Activated naive CD4-positive, alpha-beta T cell treated with anti-CD3 and anti-CD28 coated beads, Interleukin-2, amount 10 ng/mL, durations not matched to agents 7 days and 5 days (primary cell): ENCODE measurements at regions not wholly inside any gene's neighbourhood (a gene's known extent, or its start where the extent isn't known, plus 50 kb on each side); places are given as distances from the start of the nearest gene placed in this dataset.

Experiments
- CTCF ChIA-PET: fragments of 350-600 bp; sonication (Branson Sonifier 250); formaldehyde crosslinking; loops from one replicate; lab custom pipeline; 2021; ENCODE audit warnings: antibody characterized with exemption; lab: Charles Lee
- DNase-seq: peaks from one replicate; pipeline ENCODE4 v3.0.0-alpha.2; 2020
- H3K27ac Mint-ChIP-seq: one replicate; pipeline ENCODE4 v1.8.0; 2021; ENCODE audit warnings: mild to moderate bottlenecking, moderate library complexity, mixed read lengths
- H3K27me3 Mint-ChIP-seq: one replicate; pipeline ENCODE4 v1.8.0; 2021; ENCODE audit warnings: mild to moderate bottlenecking, mixed read lengths
- H3K36me3 Mint-ChIP-seq: one replicate; pipeline ENCODE4 v1.8.0; 2021; ENCODE audit warnings: mixed read lengths
- H3K4me1 Mint-ChIP-seq: one replicate; pipeline ENCODE4 v1.8.0; 2021; ENCODE audit warnings: mixed read lengths
- H3K4me3 Mint-ChIP-seq: one replicate; pipeline ENCODE4 v1.8.0; 2021; ENCODE audit warnings: mild to moderate bottlenecking, moderate library complexity, mixed read lengths
- H3K9me3 Mint-ChIP-seq: one replicate; pipeline ENCODE4 v1.8.0; 2021; ENCODE audit warnings: mixed read lengths

DNA sequence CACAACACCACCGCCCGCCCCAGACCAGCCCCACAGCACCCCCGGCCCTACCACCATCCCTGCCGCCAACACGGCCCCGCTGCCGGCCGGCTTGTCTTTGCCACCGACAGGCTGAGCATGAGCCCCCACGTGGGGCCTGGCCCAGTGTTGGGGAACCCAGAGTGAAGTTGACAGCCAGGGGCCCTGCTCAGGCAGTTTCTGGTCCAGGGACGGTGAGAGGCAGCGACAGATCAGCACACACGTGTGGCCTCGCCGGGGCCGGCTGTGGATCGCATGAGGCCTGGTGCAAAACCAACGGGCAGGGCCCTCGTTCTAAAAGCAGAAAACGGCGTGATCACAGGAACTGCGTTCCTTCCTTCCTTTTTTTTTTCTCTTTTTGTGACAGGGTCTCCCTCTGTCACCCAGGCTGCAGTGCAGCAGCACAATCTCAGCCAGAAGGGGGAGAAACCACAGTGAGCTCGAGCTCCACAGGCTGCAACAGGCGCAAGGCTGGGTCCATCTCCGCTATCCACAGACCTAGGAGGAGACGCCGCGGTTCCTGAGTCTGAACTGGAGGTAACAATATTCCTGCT is 50.5 kb upstream of the FBRSL1 start:
- Mint-ChIP-seq H3K4me3 (no peak overlapping the region), H3K9me3 (no peaks in the 10 kb centered on the region)
- DNase-seq = no peak

DNA sequence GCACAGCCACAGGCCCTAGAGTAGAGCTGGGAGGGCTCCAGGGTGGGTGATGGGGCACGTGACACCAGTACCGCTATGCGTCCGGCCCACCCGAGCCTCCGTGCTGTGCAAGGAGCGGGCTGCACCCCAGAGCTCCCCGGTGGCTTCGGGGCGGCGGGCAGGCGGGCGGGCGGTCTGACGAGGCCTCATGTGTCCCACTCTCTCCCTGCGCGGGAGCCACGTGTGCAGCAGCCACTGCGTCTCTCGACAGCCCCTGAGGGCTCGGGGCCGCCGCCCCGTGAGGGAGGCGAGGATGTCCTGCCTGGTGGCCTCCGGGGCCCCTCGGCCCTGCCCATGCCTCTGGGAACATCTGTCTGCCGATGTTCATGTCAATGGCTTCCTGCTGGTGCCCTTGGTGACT is 51.2 kb upstream of the FBRSL1 start:
- Mint-ChIP-seq H3K27me3 (peaks cover 32% of the 10 kb centered on the region), H3K4me3 (no peak overlapping the region), H3K36me3 (no peaks in the 10 kb centered on the region), H3K4me1 (peaks cover 54% of the 10 kb centered on the region), H3K9me3 (no peaks in the 10 kb centered on the region), H3K27ac (no peak overlapping the region)
- DNase-seq = no peak
- CTCF ChIA-PET = interaction anchor here (1.1 to 1.2 kb wide), 2 partner anchors 10 to 23 kb away, joined by 3 read pairs; no protein-coding TSS in a partner anchor

More for the DNA sequence above, 50.5 kb upstream of the FBRSL1 start:
- CTCF ChIA-PET = interaction anchor here (0.5 to 1.2 kb wide), 3 partner anchors 9 to 26 kb away, joined by 3 read pairs; no protein-coding TSS in a partner anchor
- Mint-ChIP-seq H3K27me3 (peaks cover 29% of the 10 kb centered on the region), H3K27ac (no peak overlapping the region), H3K36me3 (no peaks in the 10 kb centered on the region), H3K4me1 (peaks cover 56% of the 10 kb centered on the region)

DNA sequence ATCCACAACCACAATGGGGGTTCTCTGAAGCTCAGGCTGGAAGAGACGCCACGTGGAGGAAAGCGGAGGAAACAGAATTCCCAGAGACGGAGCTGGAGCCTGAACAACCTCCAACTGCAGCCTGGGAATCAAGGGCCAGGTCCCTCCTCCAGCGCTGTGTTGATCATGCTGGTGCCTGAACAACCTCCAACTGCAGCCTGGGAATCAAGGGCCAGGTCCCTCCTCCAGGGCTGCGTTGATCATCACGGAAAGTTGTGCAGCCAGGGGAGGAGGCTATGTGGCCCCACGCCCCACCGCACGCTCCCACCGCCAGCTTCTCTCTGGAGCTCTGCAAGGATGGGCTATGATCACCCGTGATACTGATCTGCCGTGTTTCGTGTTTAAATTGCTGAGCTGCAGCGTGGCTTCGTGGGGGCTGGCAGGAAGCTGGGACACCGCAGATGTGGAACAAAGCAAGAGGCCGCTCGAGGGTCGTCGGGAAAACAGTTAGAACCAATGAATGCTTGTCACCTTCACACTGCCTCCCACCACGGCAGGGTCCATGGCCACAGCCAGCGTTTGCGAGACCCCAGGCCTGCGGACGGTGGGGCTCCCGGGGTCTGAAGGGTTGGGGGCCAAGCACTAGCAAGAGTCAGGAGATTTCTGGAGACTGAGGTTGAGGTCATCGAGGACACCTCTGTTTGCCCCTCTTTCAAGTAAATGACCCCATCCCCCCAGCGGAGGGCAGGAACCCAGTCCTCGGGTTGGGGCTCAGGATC is 51.8 kb upstream of the FBRSL1 start:
- Mint-ChIP-seq H3K36me3 (no peaks in the 10 kb centered on the region), H3K9me3 (no peaks in the 10 kb centered on the region), H3K4me3 (no peak overlapping the region), H3K4me1 (peaks cover 52% of the 10 kb centered on the region), H3K27me3 (peaks cover 32% of the 10 kb centered on the region), H3K27ac (no peak overlapping the region)
- CTCF ChIA-PET = interaction anchor here (1.0 kb wide), 1 partner anchor 85 kb away, joined by 3 read pairs; no protein-coding TSS in a partner anchor
- no peak for DNase-seq

DNA sequence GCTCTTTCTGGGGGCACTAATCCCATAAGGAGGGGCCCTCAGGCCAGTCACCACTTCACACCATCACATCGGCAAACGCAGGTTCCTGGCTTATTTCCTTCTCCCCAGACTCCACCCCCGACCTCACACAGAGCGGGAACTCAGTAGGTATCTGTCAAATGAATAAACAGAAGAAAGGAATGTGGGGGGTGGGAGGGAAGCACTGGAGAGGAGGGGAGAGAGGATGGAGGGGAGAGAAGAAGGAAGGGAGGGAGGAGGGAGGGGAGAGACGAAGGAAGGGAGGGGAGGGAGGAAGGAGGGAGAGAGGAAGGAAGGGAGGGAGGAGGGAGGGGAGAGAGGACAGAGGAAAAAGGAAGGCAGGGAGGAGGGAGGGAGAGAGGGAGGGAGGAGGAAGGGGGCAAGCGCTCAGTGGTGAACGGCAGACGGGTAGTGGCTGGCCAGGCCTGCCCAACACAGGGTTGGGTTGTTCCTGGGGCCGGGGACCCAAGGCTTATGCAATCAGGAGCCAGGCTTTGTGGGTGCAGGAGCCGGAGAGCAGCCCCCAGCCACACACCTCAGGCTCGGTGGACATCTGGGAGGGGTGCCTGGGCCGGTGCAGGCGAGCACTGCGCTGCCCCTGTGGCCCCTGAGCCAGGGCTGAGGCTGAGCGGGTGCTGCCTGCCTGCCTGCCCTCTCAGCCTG is 52.6 kb upstream of the FBRSL1 start:
- CTCF ChIA-PET = interaction anchor here (1.0 kb wide), 1 partner anchor 86 kb away, joined by 3 read pairs; no protein-coding TSS in a partner anchor
- no peaks in the 10 kb centered on the region for H3K36me3 Mint-ChIP-seq
- no peak overlapping the region for H3K4me3 Mint-ChIP-seq
- H3K9me3 Mint-ChIP-seq = no peaks in the 10 kb centered on the region
- peaks cover 32% of the 10 kb centered on the region for H3K27me3 Mint-ChIP-seq
- peak overlapping the region; percentile 42 for H3K27ac Mint-ChIP-seq
- H3K4me1 Mint-ChIP-seq = peaks cover 53% of the 10 kb centered on the region
- no peak for DNase-seq

DNA sequence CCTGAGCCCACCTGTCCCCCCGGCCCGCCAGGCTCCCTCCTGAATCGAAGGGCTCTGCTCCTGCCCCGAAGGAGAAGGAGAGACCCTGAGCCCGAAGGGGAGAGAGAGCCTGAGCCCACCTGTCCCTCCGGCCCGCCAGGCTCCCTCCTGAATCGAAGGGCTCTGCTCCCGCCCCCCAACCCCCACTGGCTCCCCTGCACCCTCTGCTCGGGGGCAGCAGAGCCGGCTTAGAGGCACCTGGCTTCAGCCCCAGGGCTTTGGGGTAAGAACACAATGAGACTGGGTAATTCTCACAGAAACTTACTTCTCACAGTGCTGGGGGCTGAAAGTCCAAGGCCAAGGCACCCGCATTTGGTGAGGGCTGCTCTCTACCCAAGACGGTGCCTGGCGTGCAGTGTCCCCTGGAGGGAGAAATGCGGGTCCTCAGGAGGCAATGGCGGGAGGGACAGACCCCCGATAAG is 53.1 kb upstream of the FBRSL1 start:
- H3K9me3 Mint-ChIP-seq = no peaks in the 10 kb centered on the region
- peaks cover 53% of the 10 kb centered on the region for H3K4me1 Mint-ChIP-seq
- no peak for DNase-seq
- CTCF ChIA-PET = no interaction called here
- peaks cover 32% of the 10 kb centered on the region for H3K27me3 Mint-ChIP-seq
- H3K36me3 Mint-ChIP-seq = no peaks in the 10 kb centered on the region
- peak overlapping the region; percentile 42 for H3K27ac Mint-ChIP-seq
- no peak overlapping the region for H3K4me3 Mint-ChIP-seq

DNA sequence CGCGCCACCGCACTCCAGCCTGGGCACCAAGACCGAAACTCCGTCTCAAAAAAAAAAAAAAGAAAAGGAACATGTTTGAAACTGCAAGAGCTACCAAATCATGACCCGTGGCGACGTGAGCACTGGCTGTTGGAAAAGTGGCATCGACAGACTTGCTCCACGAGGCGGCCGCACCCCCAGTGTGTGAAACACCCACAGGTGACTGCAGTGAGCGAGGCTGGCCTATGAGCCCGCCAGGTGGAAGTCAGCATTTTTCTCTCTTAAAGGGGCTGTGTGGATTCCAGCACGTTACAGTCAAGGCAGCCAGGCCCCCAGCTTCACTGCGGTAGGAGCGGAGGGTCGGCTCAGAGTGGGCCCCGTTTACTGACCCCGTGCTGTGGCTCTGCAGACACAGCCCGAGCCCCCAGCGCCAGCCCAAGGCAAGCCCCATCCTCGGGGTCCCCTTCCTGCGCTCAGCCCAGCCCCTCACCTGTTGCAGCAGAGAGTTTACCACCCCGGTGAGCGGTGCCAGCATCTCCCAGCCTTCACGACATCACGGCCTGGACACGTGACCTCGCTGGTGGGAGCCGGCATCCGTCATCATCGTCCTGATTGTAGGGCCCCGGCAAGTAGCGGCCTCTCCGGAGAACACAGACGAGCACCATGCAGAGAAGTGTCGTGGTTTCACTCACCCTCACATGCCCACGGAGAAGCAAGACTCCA is 54.3 kb upstream of the FBRSL1 start:
- Mint-ChIP-seq H3K4me1 (peaks cover 56% of the 10 kb centered on the region), H3K4me3 (no peak overlapping the region), H3K36me3 (no peaks in the 10 kb centered on the region), H3K9me3 (no peaks in the 10 kb centered on the region), H3K27ac (no peak overlapping the region), H3K27me3 (peaks cover 36% of the 10 kb centered on the region)
- no peak for DNase-seq
- CTCF ChIA-PET = interaction anchor here (0.9 kb wide), 1 partner anchor 88 kb away, joined by 3 read pairs; no protein-coding TSS in a partner anchor

DNA sequence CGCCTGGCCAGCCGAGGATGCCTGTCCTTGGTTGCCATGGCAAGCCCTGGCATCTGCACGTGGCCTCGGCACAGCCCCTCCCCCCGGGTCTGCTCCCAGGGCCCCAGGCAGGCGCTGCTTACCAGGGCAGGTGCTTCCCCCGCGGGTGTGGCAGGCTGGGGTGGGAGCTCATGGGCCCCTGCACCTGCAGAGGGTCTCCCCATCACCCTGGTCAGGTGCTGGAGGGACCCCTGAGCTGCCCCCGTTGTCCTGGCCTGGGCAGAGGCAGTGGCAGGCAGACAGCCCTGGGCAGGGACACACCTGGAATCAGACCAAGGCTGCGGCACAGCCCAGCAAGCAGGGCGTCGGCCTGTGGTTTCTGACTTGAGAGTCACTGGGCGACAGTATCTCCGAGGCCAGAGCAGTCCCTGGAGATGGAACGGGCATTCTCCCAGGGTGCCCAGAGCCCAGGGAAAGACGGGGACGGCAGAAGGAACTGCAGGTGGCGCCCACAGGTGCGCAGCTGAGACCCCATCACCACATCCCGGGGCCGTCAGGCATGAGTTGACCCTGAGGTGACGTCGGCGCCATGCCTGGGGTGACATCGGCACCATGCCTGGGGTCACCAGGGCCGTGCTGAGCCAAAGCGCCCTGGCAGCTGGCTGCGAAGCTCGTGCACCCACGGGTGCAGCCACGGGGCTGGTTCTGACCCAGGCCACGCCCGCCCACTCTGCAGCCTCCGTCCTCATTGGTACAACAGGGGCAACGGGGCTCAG is 56.1 kb upstream of the FBRSL1 start:
- CTCF ChIA-PET = interaction anchor here (1.2 kb wide), 1 partner anchor 127 kb away, joined by 3 read pairs; no protein-coding TSS in a partner anchor
- Mint-ChIP-seq H3K27me3 (peaks cover 52% of the 10 kb centered on the region), H3K27ac (no peak overlapping the region), H3K4me1 (peaks cover 64% of the 10 kb centered on the region), H3K4me3 (no peak overlapping the region), H3K9me3 (no peaks in the 10 kb centered on the region), H3K36me3 (no peaks in the 10 kb centered on the region)
- DNase-seq = no peak

DNA sequence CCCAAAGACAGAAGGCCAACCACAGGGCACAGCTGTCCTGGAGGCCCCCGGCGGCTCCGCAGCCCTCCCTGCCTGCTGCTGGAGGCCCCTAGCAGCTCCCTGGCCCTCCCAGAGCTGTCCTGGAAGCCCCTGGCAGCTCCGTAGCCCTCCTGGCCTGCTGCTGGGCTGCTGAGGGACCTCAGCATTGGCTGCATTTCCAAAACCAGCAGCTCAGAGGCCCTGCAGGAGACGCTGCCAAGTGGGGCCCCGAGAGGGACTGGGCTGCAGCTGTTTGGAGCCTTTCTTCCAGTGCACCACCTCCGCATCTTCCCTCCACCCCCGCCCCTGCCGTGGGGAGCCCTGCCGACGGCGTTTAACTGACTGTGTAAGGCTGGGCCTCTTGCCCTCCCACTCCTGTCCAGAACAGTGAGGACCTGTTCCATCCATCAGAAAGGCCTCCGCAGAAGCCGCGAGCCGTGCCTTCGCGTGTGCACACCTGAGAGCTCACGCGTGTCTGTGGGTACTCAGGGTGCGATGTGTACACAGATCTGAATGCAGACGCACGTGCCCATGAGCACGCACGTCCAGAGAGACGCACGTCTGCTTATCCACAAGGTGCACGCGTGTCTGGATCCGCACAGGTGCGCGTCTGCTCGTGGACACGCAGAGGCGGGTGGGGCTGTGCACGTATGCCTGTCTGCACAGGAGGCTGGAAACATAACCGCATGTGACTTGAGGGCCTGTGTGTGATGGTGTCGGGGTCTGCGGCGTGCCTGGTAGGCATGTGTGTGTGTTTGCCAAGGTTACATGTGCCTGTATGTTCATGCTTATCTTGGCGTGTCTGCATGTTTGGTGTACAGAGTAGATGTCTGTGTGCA is 57.0 kb upstream of the FBRSL1 start:
- Mint-ChIP-seq H3K4me3 (no peak overlapping the region), H3K27me3 (peaks cover 58% of the 10 kb centered on the region), H3K36me3 (no peaks in the 10 kb centered on the region), H3K4me1 (peaks cover 65% of the 10 kb centered on the region), H3K27ac (no peak overlapping the region), H3K9me3 (no peaks in the 10 kb centered on the region)
- no peak for DNase-seq
- CTCF ChIA-PET = interaction anchor here (1.2 kb wide), 1 partner anchor 128 kb away, joined by 3 read pairs; no protein-coding TSS in a partner anchor

DNA sequence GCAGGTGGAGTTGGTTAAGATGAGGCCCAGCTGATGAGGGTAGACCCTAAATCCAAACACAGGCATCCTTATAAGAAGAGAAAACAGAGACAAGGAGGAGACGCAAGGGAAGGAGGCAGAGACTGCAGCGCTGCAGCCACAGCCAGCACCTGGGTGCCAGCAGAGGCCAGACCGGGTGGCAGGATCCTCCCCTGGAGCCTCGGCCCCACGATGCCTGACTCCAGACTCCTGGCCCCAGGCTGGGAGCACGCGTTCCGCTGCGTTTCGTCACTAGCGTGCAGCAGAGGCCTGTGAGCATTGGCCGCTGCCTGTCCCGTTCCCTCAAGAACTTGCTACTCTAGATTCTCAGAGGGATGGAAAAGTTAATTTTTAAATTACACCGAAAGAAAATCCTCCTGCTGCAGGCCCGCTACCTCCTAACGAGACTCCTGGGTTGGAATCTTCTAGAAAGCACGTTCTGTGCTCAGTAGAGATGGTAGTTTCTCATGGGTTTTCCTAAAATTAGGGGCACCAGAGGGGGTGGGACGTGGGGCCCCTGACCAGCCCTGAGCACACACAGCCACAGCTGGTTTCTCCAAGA is 57.7 kb upstream of the FBRSL1 start:
- no peak overlapping the region for H3K4me3 Mint-ChIP-seq
- H3K9me3 Mint-ChIP-seq = no peaks in the 10 kb centered on the region
- CTCF ChIA-PET = no interaction called here
- H3K27me3 Mint-ChIP-seq = peaks cover 60% of the 10 kb centered on the region
- H3K4me1 Mint-ChIP-seq = peaks cover 60% of the 10 kb centered on the region
- no peaks in the 10 kb centered on the region for H3K36me3 Mint-ChIP-seq
- DNase-seq = no peak
- H3K27ac Mint-ChIP-seq = no peak overlapping the region

DNA sequence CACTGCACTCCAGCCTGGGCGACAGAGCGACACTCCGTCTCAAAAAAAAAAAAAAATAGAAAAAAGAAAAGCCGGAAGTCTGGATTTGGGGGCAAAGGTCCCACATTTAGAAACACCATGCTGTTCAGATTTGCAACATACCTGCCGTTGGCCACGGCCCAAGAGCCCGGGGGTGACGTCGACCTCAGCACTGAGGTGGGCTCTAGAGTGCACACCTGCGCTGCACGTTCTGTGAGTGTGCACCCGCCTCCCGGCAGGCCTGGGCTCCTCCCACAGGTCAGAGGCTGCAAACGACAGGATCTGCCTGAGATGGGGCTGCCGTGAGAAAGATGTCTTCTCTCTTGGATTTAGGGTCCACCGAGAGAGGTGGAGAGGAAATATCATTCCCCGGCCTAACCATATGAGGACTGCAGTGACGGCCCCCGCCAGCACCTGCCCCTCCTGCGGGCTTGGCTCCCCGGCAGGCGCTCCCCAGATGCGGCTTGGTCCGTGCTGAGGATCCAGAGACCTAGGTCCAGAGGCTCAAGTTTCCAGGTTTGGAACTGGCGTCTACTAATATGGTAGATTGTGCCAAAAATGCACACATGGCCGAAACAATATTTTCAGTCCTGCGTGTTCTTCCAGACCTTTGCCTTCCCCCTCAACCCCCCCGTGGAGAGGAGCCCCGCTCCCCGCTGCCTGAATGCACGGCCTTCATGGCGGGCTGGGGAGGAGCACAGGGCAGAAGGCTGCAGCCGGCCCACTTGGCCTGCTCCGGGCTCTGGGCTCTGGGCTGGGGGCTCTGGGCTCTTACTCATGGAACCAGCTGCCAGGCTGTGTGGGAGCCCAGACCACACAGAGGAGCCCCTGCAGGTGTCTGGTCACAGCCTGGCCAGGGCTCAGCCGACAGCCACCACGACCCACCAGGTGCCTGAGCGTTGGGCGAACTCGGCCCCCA is 58.8 kb upstream of the FBRSL1 start:
- Mint-ChIP-seq H3K4me1 (peaks cover 52% of the 10 kb centered on the region), H3K27ac (peak overlapping the region; percentile 86), H3K9me3 (no peaks in the 10 kb centered on the region), H3K36me3 (no peaks in the 10 kb centered on the region), H3K27me3 (peaks cover 63% of the 10 kb centered on the region), H3K4me3 (peak overlapping the region; percentile 59)
- DNase-seq = no peak
- CTCF ChIA-PET = interaction anchor here (0.8 to 1.2 kb wide), 7 partner anchors 17 to 277 kb away, joined by 3 to 4 read pairs (median 3); no protein-coding TSS in a partner anchor

DNA sequence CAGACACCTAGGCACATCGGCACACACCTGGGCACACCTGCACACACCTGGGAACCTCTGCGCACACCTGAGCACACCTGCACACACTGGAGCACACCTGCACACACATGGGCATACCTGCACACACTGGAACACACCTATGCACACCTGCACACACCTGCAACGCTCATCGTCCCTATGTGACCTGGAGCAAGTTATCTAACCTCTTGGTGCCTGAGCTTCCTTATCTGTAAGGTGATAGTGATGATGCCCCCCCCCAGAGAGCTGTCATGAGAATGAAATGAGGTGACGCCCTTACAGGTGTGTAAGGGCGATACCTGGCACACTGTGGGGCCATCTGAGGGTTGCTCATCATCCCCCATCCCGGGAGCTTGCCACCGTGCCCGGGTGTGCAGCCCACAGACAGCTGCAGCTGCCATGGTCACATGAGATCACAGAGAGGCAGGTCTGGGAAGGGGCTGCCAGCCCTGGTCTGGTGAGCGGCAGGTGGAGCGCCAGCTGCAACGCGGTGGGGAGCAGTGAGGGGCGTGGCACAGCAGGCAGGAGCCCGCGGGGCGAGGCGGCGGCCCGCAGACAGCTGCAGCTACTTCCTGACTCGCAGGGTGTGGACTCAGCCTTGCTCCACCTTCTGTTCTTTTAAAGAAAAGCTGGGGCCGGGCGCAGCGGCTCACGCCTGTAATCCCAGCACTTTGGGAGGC is 59.9 kb upstream of the FBRSL1 start:
- peaks cover 62% of the 10 kb centered on the region for H3K27me3 Mint-ChIP-seq
- H3K9me3 Mint-ChIP-seq = peaks cover 4% of the 10 kb centered on the region
- H3K4me1 Mint-ChIP-seq = peaks cover 48% of the 10 kb centered on the region
- peak overlapping the region; percentile 86 for H3K27ac Mint-ChIP-seq
- no peaks in the 10 kb centered on the region for H3K36me3 Mint-ChIP-seq
- CTCF ChIA-PET = interaction anchor here (0.8 to 1.2 kb wide), 10 partner anchors 12 to 276 kb away, joined by 3 to 4 read pairs (median 3); no protein-coding TSS in a partner anchor
- H3K4me3 Mint-ChIP-seq = peak overlapping the region; percentile 59
- peak; percentile 87 for DNase-seq
